T-helper 2 cell treated with Interferon-gamma antibody and Interleukin-4, amounts not matched to agents 5 μg/mL and 100 μg/mL, for 36 hours (primary cell): ENCODE measurements at regions not wholly inside any gene's neighbourhood (a gene's known extent, or its start where the extent isn't known, plus 50 kb on each side); places are given as distances from the start of the nearest gene placed in this dataset.

ENCODE experiments used
- DNase-seq: peaks from one replicate; pipeline ENCODE4 v3.0.0; 2021; ENCODE audit warnings: low spot score
- H3K27ac Mint-ChIP-seq: one replicate; pipeline ENCODE4 v1.8.0; 2021; ENCODE audit warnings: mild to moderate bottlenecking, mixed read lengths
- H3K27me3 Mint-ChIP-seq: one replicate; pipeline ENCODE4 v1.8.0; 2021; ENCODE audit warnings: low read depth, mixed read lengths
- H3K36me3 Mint-ChIP-seq: one replicate; pipeline ENCODE4 v1.8.0; 2021; ENCODE audit warnings: low read depth, mixed read lengths
- H3K4me1 Mint-ChIP-seq: one replicate; pipeline ENCODE4 v1.8.0; 2021; ENCODE audit warnings: low read depth, mixed read lengths
- H3K4me3 Mint-ChIP-seq: one replicate; pipeline ENCODE4 v1.8.0; 2022; ENCODE audit warnings: mild to moderate bottlenecking, moderate library complexity, mixed read lengths
- H3K9me3 Mint-ChIP-seq: one replicate; pipeline ENCODE4 v1.8.0; 2021; ENCODE audit warnings: mixed read lengths

GRCh38 chr18:67600181-67601180 lies 84.0 kb upstream of the DSEL start:
- Mint-ChIP-seq H3K4me3 (no peak overlapping the region), H3K9me3 (no peaks in the 10 kb centered on the region), H3K36me3 (no peaks in the 10 kb centered on the region), H3K4me1 (no peaks in the 10 kb centered on the region), H3K27me3 (no peaks in the 10 kb centered on the region), H3K27ac (no peak overlapping the region)
- no peak for DNase-seq

- no peak for DNase-seq
- no peaks in the 10 kb centered on the region for H3K27me3 Mint-ChIP-seq
- H3K4me1 Mint-ChIP-seq, result no peaks in the 10 kb centered on the region
- no peaks in the 10 kb centered on the region for H3K9me3 Mint-ChIP-seq
- no peak overlapping the region for H3K27ac Mint-ChIP-seq
- no peak overlapping the region for H3K4me3 Mint-ChIP-seq
- no peaks in the 10 kb centered on the region for H3K36me3 Mint-ChIP-seq
Observed at GRCh38 chr18:67599277-67599676, 82.8 kb upstream of the DSEL start.

- no peak overlapping the region for H3K4me3 Mint-ChIP-seq
- no peaks in the 10 kb centered on the region for H3K9me3 Mint-ChIP-seq
- no peak overlapping the region for H3K27ac Mint-ChIP-seq
- no peaks in the 10 kb centered on the region for H3K4me1 Mint-ChIP-seq
- H3K27me3 Mint-ChIP-seq, result no peaks in the 10 kb centered on the region
- no peak for DNase-seq
- no peaks in the 10 kb centered on the region for H3K36me3 Mint-ChIP-seq
Observed at GRCh38 chr18:67597759-67598158, 81.2 kb upstream of the DSEL start.

GRCh38 chr18:67596003-67596402 lies 79.5 kb upstream of the DSEL start:
- H3K36me3 Mint-ChIP-seq, result no peaks in the 10 kb centered on the region
- no peaks in the 10 kb centered on the region for H3K9me3 Mint-ChIP-seq
- DNase-seq, result no peak
- no peaks in the 10 kb centered on the region for H3K27me3 Mint-ChIP-seq
- no peak overlapping the region for H3K27ac Mint-ChIP-seq
- H3K4me1 Mint-ChIP-seq, result no peaks in the 10 kb centered on the region
- H3K4me3 Mint-ChIP-seq, result no peak overlapping the region

- no peaks in the 10 kb centered on the region for H3K36me3 Mint-ChIP-seq
- no peaks in the 10 kb centered on the region for H3K4me1 Mint-ChIP-seq
- H3K27ac Mint-ChIP-seq, result no peak overlapping the region
- H3K27me3 Mint-ChIP-seq, result no peaks in the 10 kb centered on the region
- DNase-seq, result no peak
- H3K4me3 Mint-ChIP-seq, result no peak overlapping the region
- no peaks in the 10 kb centered on the region for H3K9me3 Mint-ChIP-seq
Observed at GRCh38 chr18:67590571-67591141, 74.1 kb upstream of the DSEL start.

- DNase-seq, result no peak
- H3K27ac Mint-ChIP-seq, result no peak overlapping the region
- no peaks in the 10 kb centered on the region for H3K4me1 Mint-ChIP-seq
- H3K36me3 Mint-ChIP-seq, result no peaks in the 10 kb centered on the region
- no peaks in the 10 kb centered on the region for H3K9me3 Mint-ChIP-seq
- H3K27me3 Mint-ChIP-seq, result no peaks in the 10 kb centered on the region
- H3K4me3 Mint-ChIP-seq, result no peak overlapping the region
Observed at GRCh38 chr18:67589325-67589724, 72.8 kb upstream of the DSEL start.

GRCh38 chr18:67586101-67586500 lies 69.6 kb upstream of the DSEL start:
- no peak for DNase-seq
- no peaks in the 10 kb centered on the region for H3K9me3 Mint-ChIP-seq
- no peak overlapping the region for H3K27ac Mint-ChIP-seq
- H3K36me3 Mint-ChIP-seq, result no peaks in the 10 kb centered on the region
- H3K27me3 Mint-ChIP-seq, result no peaks in the 10 kb centered on the region
- H3K4me1 Mint-ChIP-seq, result no peaks in the 10 kb centered on the region
- H3K4me3 Mint-ChIP-seq, result no peak overlapping the region

GRCh38 chr18:67583621-67584020 lies 67.1 kb upstream of the DSEL start:
- H3K4me1 Mint-ChIP-seq, result no peaks in the 10 kb centered on the region
- no peaks in the 10 kb centered on the region for H3K27me3 Mint-ChIP-seq
- H3K36me3 Mint-ChIP-seq, result no peaks in the 10 kb centered on the region
- no peaks in the 10 kb centered on the region for H3K9me3 Mint-ChIP-seq
- no peak overlapping the region for H3K4me3 Mint-ChIP-seq
- DNase-seq, result no peak
- H3K27ac Mint-ChIP-seq, result no peak overlapping the region

- no peaks in the 10 kb centered on the region for H3K4me1 Mint-ChIP-seq
- H3K4me3 Mint-ChIP-seq, result no peak overlapping the region
- DNase-seq, result no peak
- no peak overlapping the region for H3K27ac Mint-ChIP-seq
- H3K27me3 Mint-ChIP-seq, result no peaks in the 10 kb centered on the region
- no peaks in the 10 kb centered on the region for H3K9me3 Mint-ChIP-seq
- H3K36me3 Mint-ChIP-seq, result no peaks in the 10 kb centered on the region
Observed at GRCh38 chr18:67582488-67582887, 66.0 kb upstream of the DSEL start.

- Mint-ChIP-seq H3K27ac (no peak overlapping the region), H3K9me3 (no peaks in the 10 kb centered on the region), H3K27me3 (no peaks in the 10 kb centered on the region), H3K4me3 (no peak overlapping the region), H3K36me3 (no peaks in the 10 kb centered on the region), H3K4me1 (no peaks in the 10 kb centered on the region)
- no peak for DNase-seq
Observed at GRCh38 chr18:67581178-67581577, 64.7 kb upstream of the DSEL start.

- Mint-ChIP-seq H3K4me3 (no peak overlapping the region), H3K4me1 (no peaks in the 10 kb centered on the region), H3K27me3 (no peaks in the 10 kb centered on the region), H3K27ac (no peak overlapping the region), H3K9me3 (no peaks in the 10 kb centered on the region), H3K36me3 (no peaks in the 10 kb centered on the region)
- no peak for DNase-seq
Observed at GRCh38 chr18:67577386-67577785, 60.9 kb upstream of the DSEL start.

GRCh38 chr18:67574749-67575148 lies 58.2 kb upstream of the DSEL start:
- H3K9me3 Mint-ChIP-seq, result no peaks in the 10 kb centered on the region
- H3K4me1 Mint-ChIP-seq, result no peaks in the 10 kb centered on the region
- H3K27me3 Mint-ChIP-seq, result no peaks in the 10 kb centered on the region
- no peaks in the 10 kb centered on the region for H3K36me3 Mint-ChIP-seq
- no peak overlapping the region for H3K4me3 Mint-ChIP-seq
- H3K27ac Mint-ChIP-seq, result no peak overlapping the region
- no peak for DNase-seq

GRCh38 chr18:67568166-67568565 lies 51.6 kb upstream of the DSEL start:
- no peaks in the 10 kb centered on the region for H3K36me3 Mint-ChIP-seq
- no peak overlapping the region for H3K27ac Mint-ChIP-seq
- no peaks in the 10 kb centered on the region for H3K9me3 Mint-ChIP-seq
- DNase-seq, result no peak
- H3K27me3 Mint-ChIP-seq, result no peaks in the 10 kb centered on the region
- no peak overlapping the region for H3K4me3 Mint-ChIP-seq
- no peaks in the 10 kb centered on the region for H3K4me1 Mint-ChIP-seq
